ENCODE measurements at regions not wholly inside any gene's neighbourhood (a gene's known extent, or its start where the extent isn't known, plus 50 kb on each side); places are given as distances from the start of the nearest gene placed in this dataset.

DNA sequence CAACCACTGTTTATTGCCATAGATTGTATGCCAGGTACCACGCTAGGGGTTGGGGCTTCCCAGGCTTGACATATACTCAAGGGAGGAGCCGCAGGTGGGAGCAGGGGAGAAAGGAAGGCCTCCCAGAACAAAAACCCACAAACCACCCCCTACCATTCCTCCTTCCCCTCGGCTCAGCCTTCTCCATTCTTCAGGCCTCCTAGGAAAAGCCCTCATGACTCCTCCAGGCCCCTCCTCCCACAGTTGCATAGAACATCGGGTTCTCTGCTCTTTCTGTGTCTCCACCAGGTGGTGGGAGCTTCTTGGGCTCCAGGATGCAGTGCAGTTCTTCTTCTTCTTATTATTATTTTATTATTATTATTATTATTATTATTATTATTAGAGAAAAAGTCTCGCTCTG is 80.3 kb downstream of the ZFP36L2 start:
- TF ChIP-seq, protein P1, sequence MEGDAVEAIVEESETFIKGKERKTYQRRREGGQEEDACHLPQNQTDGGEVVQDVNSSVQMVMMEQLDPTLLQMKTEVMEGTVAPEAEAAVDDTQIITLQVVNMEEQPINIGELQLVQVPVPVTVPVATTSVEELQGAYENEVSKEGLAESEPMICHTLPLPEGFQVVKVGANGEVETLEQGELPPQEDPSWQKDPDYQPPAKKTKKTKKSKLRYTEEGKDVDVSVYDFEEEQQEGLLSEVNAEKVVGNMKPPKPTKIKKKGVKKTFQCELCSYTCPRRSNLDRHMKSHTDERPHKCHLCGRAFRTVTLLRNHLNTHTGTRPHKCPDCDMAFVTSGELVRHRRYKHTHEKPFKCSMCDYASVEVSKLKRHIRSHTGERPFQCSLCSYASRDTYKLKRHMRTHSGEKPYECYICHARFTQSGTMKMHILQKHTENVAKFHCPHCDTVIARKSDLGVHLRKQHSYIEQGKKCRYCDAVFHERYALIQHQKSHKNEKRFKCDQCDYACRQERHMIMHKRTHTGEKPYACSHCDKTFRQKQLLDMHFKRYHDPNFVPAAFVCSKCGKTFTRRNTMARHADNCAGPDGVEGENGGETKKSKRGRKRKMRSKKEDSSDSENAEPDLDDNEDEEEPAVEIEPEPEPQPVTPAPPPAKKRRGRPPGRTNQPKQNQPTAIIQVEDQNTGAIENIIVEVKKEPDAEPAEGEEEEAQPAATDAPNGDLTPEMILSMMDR (IDR thresholded peaks at IDR 0.05 in 4 of 5, conservative IDR thresholded peaks at IDR 0.05 in 1 of 5): no peak
- TF ChIP-seq POLR2A (IDR thresholded peaks at IDR 0.05): no peak

All from gastrocnemius medialis (tissue), 4 donors.